ENCODE measurements at regions not wholly inside any gene's neighbourhood (a gene's known extent, or its start where the extent isn't known, plus 50 kb on each side); places are given as distances from the start of the nearest gene placed in this dataset.

- DNase-seq (ENCODE audit: low read depth in 2 of 2), result no peak
Observed at GRCh38 chr13:24008679-24009078, 111.4 kb upstream of the C1QTNF9B start.

- no peak for DNase-seq (ENCODE audit: low read depth in 2 of 2)
Observed at GRCh38 chr13:24011266-24011665, 114.0 kb upstream of the C1QTNF9B start.

GRCh38 chr13:24012648-24013047 is 115.3 kb upstream of the C1QTNF9B start:
- DNase-seq (ENCODE audit: low read depth in 2 of 2), result no peak

- no peak for DNase-seq (ENCODE audit: low read depth in 2 of 2)
Observed at GRCh38 chr13:24013189-24013588, 115.9 kb upstream of the C1QTNF9B start.

- no peak for DNase-seq (ENCODE audit: low read depth in 2 of 2)
Observed at GRCh38 chr13:24016046-24016445, 118.7 kb upstream of the C1QTNF9B start.

- no peak for DNase-seq (ENCODE audit: low read depth in 2 of 2)
Observed at GRCh38 chr13:24022568-24022967, 125.3 kb upstream of the C1QTNF9B start.

- DNase-seq (ENCODE audit: low read depth in 2 of 2), result no peak
Observed at GRCh38 chr13:24023073-24023472, 125.8 kb upstream of the C1QTNF9B start.

- DNase-seq (ENCODE audit: low read depth in 2 of 2), result no peak
Observed at GRCh38 chr13:24027494-24027893, 130.2 kb upstream of the C1QTNF9B start.

GRCh38 chr13:24032252-24032651 is 128.3 kb upstream of the SPATA13 start:
- DNase-seq (ENCODE audit: low read depth in 2 of 2), result no peak

GRCh38 chr13:24032674-24033073 is 127.8 kb upstream of the SPATA13 start:
- DNase-seq (ENCODE audit: low read depth in 2 of 2), result no peak

GRCh38 chr13:24033527-24034302 is 126.8 kb upstream of the SPATA13 start:
- no peak for DNase-seq (ENCODE audit: low read depth in 2 of 2)

GRCh38 chr13:24035411-24035810 is 125.1 kb upstream of the SPATA13 start:
- DNase-seq (ENCODE audit: low read depth in 2 of 2), result no peak

GRCh38 chr13:24036115-24036514 is 124.4 kb upstream of the SPATA13 start:
- DNase-seq (ENCODE audit: low read depth in 2 of 2), result no peak

GRCh38 chr13:24038405-24038804 is 122.1 kb upstream of the SPATA13 start:
- DNase-seq (ENCODE audit: low read depth in 2 of 2), result no peak

- DNase-seq (ENCODE audit: low read depth in 2 of 2), result no peak
Observed at GRCh38 chr13:24038841-24039330, 121.6 kb upstream of the SPATA13 start.

GRCh38 chr13:24039621-24040475 is 120.7 kb upstream of the SPATA13 start:
- DNase-seq (ENCODE audit: low read depth in 2 of 2), result no peak

- DNase-seq (ENCODE audit: low read depth in 2 of 2), result no peak
Observed at GRCh38 chr13:24040835-24041234, 119.7 kb upstream of the SPATA13 start.

- DNase-seq (ENCODE audit: low read depth in 2 of 2), result no peak
Observed at GRCh38 chr13:24041651-24042225, 118.8 kb upstream of the SPATA13 start.

GRCh38 chr13:24042710-24043440 is 117.6 kb upstream of the SPATA13 start:
- no peak for DNase-seq (ENCODE audit: low read depth in 2 of 2)

- DNase-seq (ENCODE audit: low read depth in 2 of 2), result no peak
Observed at GRCh38 chr13:24043590-24044350, 116.8 kb upstream of the SPATA13 start.

- DNase-seq (ENCODE audit: low read depth in 2 of 2), result no peak
Observed at GRCh38 chr13:24045597-24045996, 114.9 kb upstream of the SPATA13 start.

Data from stimulated activated CD4-positive, alpha-beta T cell treated with anti-CD3 and anti-CD28 coated beads, Interleukin-12 subunit alpha, Interleukin-12 subunit beta, amount 100 ng/mL, for 24 hours (primary cell).